HCT116 (cell line): ENCODE measurements at regions not wholly inside any gene's neighbourhood (a gene's known extent, or its start where the extent isn't known, plus 50 kb on each side); places are given as distances from the start of the nearest gene placed in this dataset.

ENCODE experiments used
- ATAC-seq: fragments of 200-7000 bp; cut with Tn5 transposase; 2 replicates; pipeline ENCODE4 v1.9.1; 2020; ENCODE audit warnings: mild to moderate bottlenecking, moderate library complexity
- BruUV-seq: library from RNA; stranded (reverse); fragments of 400-500 nt; replicated peaks from 2 replicates; lab custom pipeline; 2021; lab: Mats Ljungman, UMichigan
- CTCF ChIA-PET: fragments of 300-600 bp; sonication (Branson Sonifier 250); formaldehyde crosslinking; loops from one replicate; lab custom pipeline; 2021; ENCODE audit warnings: antibody characterized with exemption; lab: Charles Lee
- POLR2A ChIA-PET: fragments of 300-600, 350-600 bp; sonication (Branson Sonifier 250); formaldehyde crosslinking; loops from one replicate; lab custom pipeline; 2021; ENCODE audit warnings: antibody characterized with exemption; lab: Charles Lee
- RAD21 ChIA-PET, 2 experiments: fragments of 300-600 bp; sonication (Branson Sonifier 250); formaldehyde crosslinking; loops; one replicate each; lab custom pipeline; 2023; ENCODE audit warnings: low total read pairs in 2 of 2; ENCODE audit not compliant: uncharacterized antibody in 2 of 2, unreplicated experiment in 2 of 2, low non-redundant PET in 1 of 2; lab: Charles Lee
- DNase-seq: peaks from one replicate; pipeline ENCODE4 v3.0.0-alpha.2; 2010; ENCODE audit warnings: low read depth, low spot score
- H2AFZ ChIP-seq: fragments of 200-600 bp; shearing (Covaris generic), sonication (generic); 2 replicates; pipeline ENCODE4 v1.6.1; 2017; ENCODE audit warnings: low read depth, mixed run types, mixed read lengths, antibody characterized with exemption, low read length; ENCODE audit not compliant: poor library complexity, severe bottlenecking
- H3K27ac ChIP-seq: 2 replicates; pipeline ENCODE4 v1.5.1; 2012; ENCODE audit warnings: low read depth, low read length
- H3K27me3 ChIP-seq: fragments of 200-600 bp; sonication (generic); 2 replicates; pipeline ENCODE4 v1.6.1; 2016; ENCODE audit warnings: mixed run types, low read length, mixed read lengths; ENCODE audit not compliant: insufficient read depth
- H3K36me3 ChIP-seq, 2 experiments: fragments of 200-500 bp in 1 of 2; fragments of 200-600 bp in 1 of 2; sonication (Bioruptor generic) in 1 of 2; sonication (generic) in 1 of 2; 2 replicates each; pipeline versions ENCODE4 v1.5.1 to v1.6.1; 2014 to 2016; ENCODE audit warnings: low read length in 2 of 2, inconsistent platforms in 1 of 2, mixed read lengths in 1 of 2, mixed run types in 1 of 2; ENCODE audit not compliant: insufficient read depth in 2 of 2, control insufficient read depth in 1 of 2
- H3K4me1 ChIP-seq, 2 experiments: fragments of 200-600 bp in 1 of 2; sonication (generic) in 1 of 2; 2 replicates each; pipeline versions ENCODE4 v1.5.1 to v1.6.1; 2012 to 2017; ENCODE audit warnings: low read length in 2 of 2, inconsistent platforms in 1 of 2, mild to moderate bottlenecking in 1 of 2, mixed read lengths in 1 of 2, mixed run types in 1 of 2, moderate library complexity in 1 of 2; ENCODE audit not compliant: insufficient read depth in 2 of 2, control insufficient read depth in 1 of 2
- H3K4me2 ChIP-seq: fragments of 200-600 bp; sonication (generic); 2 replicates; pipeline ENCODE4 v1.6.1; 2017; ENCODE audit warnings: mixed run types, low read length, mixed read lengths
- H3K4me3 ChIP-seq, 2 experiments: fragments of 200-600 bp in 1 of 2; sonication (generic) in 1 of 2; replicated peaks in 1 of 2; 2 replicates each; pipeline ENCODE4 v1.5.1; 2011 to 2016; ENCODE audit warnings: low read length in 2 of 2, control low read depth in 1 of 2, low read depth in 1 of 2, mild to moderate bottlenecking in 1 of 2, mixed read lengths in 1 of 2, mixed run types in 1 of 2
- H3K79me2 ChIP-seq: fragments of 200-600 bp; sonication (generic); 2 replicates; pipeline ENCODE4 v1.6.1; 2017; ENCODE audit warnings: mild to moderate bottlenecking, mixed run types, low read length, moderate library complexity, mixed read lengths; ENCODE audit not compliant: insufficient read depth
- H3K9ac ChIP-seq: fragments of 200-600 bp; sonication (generic); 2 replicates; pipeline ENCODE4 v1.6.1; 2016; ENCODE audit warnings: low read length, mixed read lengths
- H3K9me2 ChIP-seq: fragments of 200-600 bp; sonication (generic), shearing (Covaris generic); 2 replicates; pipeline ENCODE4 v1.6.1; 2017; ENCODE audit warnings: mixed run types, mild to moderate bottlenecking, moderate library complexity; ENCODE audit not compliant: insufficient read depth
- H3K9me3 ChIP-seq, 2 experiments: fragments of 200-500 bp in 1 of 2; fragments of 200-600 bp in 1 of 2; sonication (Bioruptor generic) in 1 of 2; sonication (generic) in 1 of 2; 2 replicates each; pipeline ENCODE4 v1.6.1; 2014 to 2017; ENCODE audit warnings: low read length in 2 of 2, mixed read lengths in 2 of 2, inconsistent platforms in 1 of 2, low read depth in 1 of 2, mild to moderate bottlenecking in 1 of 2, mixed run types in 1 of 2, moderate library complexity in 1 of 2; ENCODE audit not compliant: control insufficient read depth in 1 of 2, insufficient read depth in 1 of 2
- H4K20me1 ChIP-seq: fragments of 200-600 bp; sonication (generic), shearing (Covaris generic); 2 replicates; pipeline ENCODE4 v1.6.1; 2017; ENCODE audit warnings: mixed run types, mild to moderate bottlenecking, moderate library complexity; ENCODE audit not compliant: insufficient read depth
- CBX3 ChIP-seq: IDR thresholded peaks from 2 replicates; pipeline ENCODE4 v1.6.1; 2012; ENCODE audit warnings: low read depth
- CEBPB ChIP-seq: IDR thresholded peaks from 2 replicates; pipeline ENCODE4 v1.6.1; 2012; ENCODE audit warnings: low read depth
- EGR1 ChIP-seq: IDR thresholded peaks from 2 replicates; pipeline ENCODE4 v1.6.1; 2012; ENCODE audit warnings: low read depth
- EZH2phosphoT487 ChIP-seq: fragments of 200-600 bp; IDR thresholded peaks from 2 replicates; pipeline ENCODE4 v1.6.1; 2018; ENCODE audit warnings: antibody characterized with exemption, borderline replicate concordance
- JUND ChIP-seq: IDR thresholded peaks from 2 replicates; pipeline ENCODE4 v1.6.1; 2012
- SIN3A ChIP-seq: IDR thresholded peaks from 2 replicates; pipeline ENCODE4 v1.6.1; 2012; ENCODE audit warnings: low read depth
- SP1 ChIP-seq: IDR thresholded peaks from 2 replicates; pipeline ENCODE4 v1.6.1; 2012; ENCODE audit warnings: low read depth
- SRF ChIP-seq: IDR thresholded peaks from 2 replicates; pipeline ENCODE4 v1.6.1; 2012; ENCODE audit warnings: low read depth
- TCF7L2 ChIP-seq: IDR thresholded peaks from 2 replicates; pipeline ENCODE4 v1.7.0; 2011; ENCODE audit warnings: borderline replicate concordance, inconsistent platforms; ENCODE audit not compliant: insufficient read depth, insufficient read length; ENCODE audit errors: extremely low read depth
- YY1 ChIP-seq: IDR thresholded peaks from 2 replicates; pipeline ENCODE4 v1.6.1; 2011; ENCODE audit warnings: low read length, low read depth, moderate library complexity, mild to moderate bottlenecking; ENCODE audit not compliant: insufficient replicate concordance; ENCODE audit errors: extremely low read depth
- ZFX ChIP-seq: fragments of 450-650 bp; IDR thresholded peaks from 2 replicates; pipeline ENCODE4 v1.6.1; 2017
- intact Hi-C: fragments of 100-400 bp; cut with micrococcal nuclease; formaldehyde crosslinking; loops from 2 replicates; pipeline ENCODE4 v1.10.0; 2022
- TF ChIP-seq, protein P1 (sequence below): IDR thresholded peaks from 2 replicates; pipeline ENCODE4 v1.6.1; 2011; ENCODE audit warnings: mild to moderate bottlenecking, low read length, moderate library complexity; ENCODE audit not compliant: insufficient replicate concordance; ENCODE audit errors: extremely low read depth
- TF ChIP-seq, protein P2 (sequence below), 3 experiments: fragments of 200-600 bp in 1 of 3; sonication (generic) in 1 of 3; IDR thresholded peaks in 2 of 3; conservative IDR thresholded peaks in 1 of 3; 2 replicates each; pipeline ENCODE4 v1.5.1; 2012 to 2017; ENCODE audit warnings: low read depth in 2 of 3, low read length in 2 of 3, antibody characterized with exemption in 1 of 3, borderline replicate concordance in 1 of 3, control low read depth in 1 of 3, mild to moderate bottlenecking in 1 of 3, mixed read lengths in 1 of 3, mixed run types in 1 of 3, moderate library complexity in 1 of 3; ENCODE audit not compliant: insufficient read depth in 1 of 3

DNA sequence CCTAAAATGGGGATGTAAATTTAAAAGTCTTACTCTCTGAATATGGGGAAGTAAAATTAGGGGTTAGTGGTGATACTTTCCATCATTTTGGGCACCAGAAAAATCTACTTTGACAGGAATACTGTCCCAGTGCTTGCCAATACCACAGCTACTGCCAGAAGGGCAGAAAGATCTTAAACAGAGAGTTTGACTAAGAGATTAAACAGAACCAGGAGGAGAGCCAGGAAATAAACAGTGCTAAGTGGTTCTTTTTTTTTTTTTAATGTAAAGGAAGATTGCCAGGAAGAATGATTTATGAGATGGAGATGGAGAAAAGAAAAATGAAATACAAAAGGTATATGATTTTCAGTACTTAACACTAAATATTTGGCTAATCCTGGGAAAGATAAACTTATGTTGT, 126.8 kb downstream of the RTL3 start:
- no peaks in the 10 kb centered on the region for H4K20me1 ChIP-seq
- no peak for TF ChIP-seq ZFX
- no peak for TF ChIP-seq YY1
- no peak for TF ChIP-seq JUND
- TF ChIP-seq EGR1, result no peak
- no peak for TF ChIP-seq EZH2phosphoT487
- no peak for TF ChIP-seq SP1
- TF ChIP-seq SIN3A, result no peak
- TF ChIP-seq CBX3, result no peak
- TF ChIP-seq, protein P1, sequence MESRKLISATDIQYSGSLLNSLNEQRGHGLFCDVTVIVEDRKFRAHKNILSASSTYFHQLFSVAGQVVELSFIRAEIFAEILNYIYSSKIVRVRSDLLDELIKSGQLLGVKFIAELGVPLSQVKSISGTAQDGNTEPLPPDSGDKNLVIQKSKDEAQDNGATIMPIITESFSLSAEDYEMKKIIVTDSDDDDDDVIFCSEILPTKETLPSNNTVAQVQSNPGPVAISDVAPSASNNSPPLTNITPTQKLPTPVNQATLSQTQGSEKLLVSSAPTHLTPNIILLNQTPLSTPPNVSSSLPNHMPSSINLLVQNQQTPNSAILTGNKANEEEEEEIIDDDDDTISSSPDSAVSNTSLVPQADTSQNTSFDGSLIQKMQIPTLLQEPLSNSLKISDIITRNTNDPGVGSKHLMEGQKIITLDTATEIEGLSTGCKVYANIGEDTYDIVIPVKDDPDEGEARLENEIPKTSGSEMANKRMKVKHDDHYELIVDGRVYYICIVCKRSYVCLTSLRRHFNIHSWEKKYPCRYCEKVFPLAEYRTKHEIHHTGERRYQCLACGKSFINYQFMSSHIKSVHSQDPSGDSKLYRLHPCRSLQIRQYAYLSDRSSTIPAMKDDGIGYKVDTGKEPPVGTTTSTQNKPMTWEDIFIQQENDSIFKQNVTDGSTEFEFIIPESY, result no peak
- TF ChIP-seq TCF7L2, result no peak
- no peak for TF ChIP-seq SRF
- no peak for TF ChIP-seq CEBPB
- TF ChIP-seq, protein P2, sequence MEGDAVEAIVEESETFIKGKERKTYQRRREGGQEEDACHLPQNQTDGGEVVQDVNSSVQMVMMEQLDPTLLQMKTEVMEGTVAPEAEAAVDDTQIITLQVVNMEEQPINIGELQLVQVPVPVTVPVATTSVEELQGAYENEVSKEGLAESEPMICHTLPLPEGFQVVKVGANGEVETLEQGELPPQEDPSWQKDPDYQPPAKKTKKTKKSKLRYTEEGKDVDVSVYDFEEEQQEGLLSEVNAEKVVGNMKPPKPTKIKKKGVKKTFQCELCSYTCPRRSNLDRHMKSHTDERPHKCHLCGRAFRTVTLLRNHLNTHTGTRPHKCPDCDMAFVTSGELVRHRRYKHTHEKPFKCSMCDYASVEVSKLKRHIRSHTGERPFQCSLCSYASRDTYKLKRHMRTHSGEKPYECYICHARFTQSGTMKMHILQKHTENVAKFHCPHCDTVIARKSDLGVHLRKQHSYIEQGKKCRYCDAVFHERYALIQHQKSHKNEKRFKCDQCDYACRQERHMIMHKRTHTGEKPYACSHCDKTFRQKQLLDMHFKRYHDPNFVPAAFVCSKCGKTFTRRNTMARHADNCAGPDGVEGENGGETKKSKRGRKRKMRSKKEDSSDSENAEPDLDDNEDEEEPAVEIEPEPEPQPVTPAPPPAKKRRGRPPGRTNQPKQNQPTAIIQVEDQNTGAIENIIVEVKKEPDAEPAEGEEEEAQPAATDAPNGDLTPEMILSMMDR (IDR thresholded peaks at IDR 0.05 in 2 of 3, conservative IDR thresholded peaks at IDR 0.05 in 1 of 3; ENCODE audit: borderline replicate concordance in 1 of 3, insufficient read depth in 1 of 3, low read depth in 2 of 3, low read length in 2 of 3), result no peak
- H3K4me3 ChIP-seq, result no peak overlapping the region
- CTCF ChIA-PET, result no interaction called here
- H3K36me3 ChIP-seq, result no peaks in the 10 kb centered on the region
- H3K9me2 ChIP-seq, result no peaks in the 10 kb centered on the region
- DNase-seq, result no peak
- no peaks in the 10 kb centered on the region for H3K79me2 ChIP-seq
- no peaks in the 10 kb centered on the region for H3K4me1 ChIP-seq
- no peaks in the 10 kb centered on the region for H3K27me3 ChIP-seq
- RAD21 ChIA-PET, result no interaction called here
- intact Hi-C loops, result no loop called here
- no peak overlapping the region for H2AFZ ChIP-seq
- H3K9me3 ChIP-seq, result no peaks in the 10 kb centered on the region
- H3K27ac ChIP-seq, result no peak overlapping the region
- POLR2A ChIA-PET, result no interaction called here
- H3K9ac ChIP-seq, result no peak overlapping the region
- H3K4me2 ChIP-seq, result no peak overlapping the region
- no peak for ATAC-seq
- BruUV-seq, result no TSS peak
